GM10266 (cell line): ENCODE measurements at regions not wholly inside any gene's neighbourhood (a gene's known extent, or its start where the extent isn't known, plus 50 kb on each side); places are given as distances from the start of the nearest gene placed in this dataset.

Source experiments
- DNase-seq: peaks from one replicate; pipeline ENCODE4 v3.0.0; 2012; ENCODE audit errors: extremely low spot score
- TF ChIP-seq, protein P1 (sequence below): IDR thresholded peaks from 2 replicates; pipeline ENCODE4 v1.5.1; 2012; ENCODE audit warnings: mild to moderate bottlenecking, low read depth; ENCODE audit not compliant: control insufficient read depth, insufficient read depth; ENCODE audit errors: missing control alignments

DNA sequence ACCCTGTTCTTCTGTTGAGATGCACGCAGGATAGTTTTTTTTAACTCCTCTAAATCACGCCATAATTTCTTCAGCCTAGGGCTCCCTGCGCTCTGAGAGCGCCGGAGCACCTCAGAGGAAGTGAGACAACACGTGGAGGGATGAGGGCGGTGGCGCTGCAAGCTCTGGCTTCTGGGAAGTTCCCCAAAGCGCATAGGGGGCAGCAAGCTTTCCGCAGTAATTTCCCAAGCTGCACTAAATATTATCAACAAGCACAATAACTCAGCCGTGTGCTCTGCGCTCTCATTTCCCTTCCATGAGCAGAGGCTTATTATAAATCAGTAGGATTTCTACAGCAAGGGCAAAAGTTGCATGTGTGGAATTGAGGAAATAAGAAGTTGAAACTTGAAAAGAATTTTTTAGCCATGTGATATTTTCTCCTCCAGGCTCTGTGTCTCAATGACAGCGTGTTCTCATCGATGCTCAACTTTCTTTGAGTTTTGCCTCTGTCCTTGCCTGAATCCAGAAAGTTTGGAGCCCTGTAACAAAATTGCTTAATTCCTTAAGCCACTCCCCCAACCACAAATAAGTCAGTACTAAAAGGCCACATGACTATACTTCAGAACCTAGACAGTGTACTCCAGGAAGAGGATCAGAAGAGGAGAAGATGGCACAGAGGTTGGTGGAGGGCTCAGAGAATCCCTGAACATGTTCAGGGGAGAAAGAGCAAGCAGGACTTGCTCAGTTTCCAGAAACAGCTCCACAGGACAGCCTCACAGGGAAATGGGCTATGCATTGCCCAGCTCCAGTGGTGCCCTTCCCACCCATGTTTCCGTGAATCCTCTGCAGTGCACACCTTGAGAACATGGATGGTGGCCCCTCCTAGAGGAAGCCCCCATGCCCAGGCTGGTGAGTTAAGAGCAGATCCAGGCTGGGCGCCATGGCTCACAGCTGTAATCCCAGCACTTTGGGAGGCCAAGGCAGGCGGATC lies 221.5 kb upstream of the GHITM start:
- DNase-seq = peak; percentile 43
- TF ChIP-seq, protein P1, sequence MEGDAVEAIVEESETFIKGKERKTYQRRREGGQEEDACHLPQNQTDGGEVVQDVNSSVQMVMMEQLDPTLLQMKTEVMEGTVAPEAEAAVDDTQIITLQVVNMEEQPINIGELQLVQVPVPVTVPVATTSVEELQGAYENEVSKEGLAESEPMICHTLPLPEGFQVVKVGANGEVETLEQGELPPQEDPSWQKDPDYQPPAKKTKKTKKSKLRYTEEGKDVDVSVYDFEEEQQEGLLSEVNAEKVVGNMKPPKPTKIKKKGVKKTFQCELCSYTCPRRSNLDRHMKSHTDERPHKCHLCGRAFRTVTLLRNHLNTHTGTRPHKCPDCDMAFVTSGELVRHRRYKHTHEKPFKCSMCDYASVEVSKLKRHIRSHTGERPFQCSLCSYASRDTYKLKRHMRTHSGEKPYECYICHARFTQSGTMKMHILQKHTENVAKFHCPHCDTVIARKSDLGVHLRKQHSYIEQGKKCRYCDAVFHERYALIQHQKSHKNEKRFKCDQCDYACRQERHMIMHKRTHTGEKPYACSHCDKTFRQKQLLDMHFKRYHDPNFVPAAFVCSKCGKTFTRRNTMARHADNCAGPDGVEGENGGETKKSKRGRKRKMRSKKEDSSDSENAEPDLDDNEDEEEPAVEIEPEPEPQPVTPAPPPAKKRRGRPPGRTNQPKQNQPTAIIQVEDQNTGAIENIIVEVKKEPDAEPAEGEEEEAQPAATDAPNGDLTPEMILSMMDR = peak; percentile 28

DNA sequence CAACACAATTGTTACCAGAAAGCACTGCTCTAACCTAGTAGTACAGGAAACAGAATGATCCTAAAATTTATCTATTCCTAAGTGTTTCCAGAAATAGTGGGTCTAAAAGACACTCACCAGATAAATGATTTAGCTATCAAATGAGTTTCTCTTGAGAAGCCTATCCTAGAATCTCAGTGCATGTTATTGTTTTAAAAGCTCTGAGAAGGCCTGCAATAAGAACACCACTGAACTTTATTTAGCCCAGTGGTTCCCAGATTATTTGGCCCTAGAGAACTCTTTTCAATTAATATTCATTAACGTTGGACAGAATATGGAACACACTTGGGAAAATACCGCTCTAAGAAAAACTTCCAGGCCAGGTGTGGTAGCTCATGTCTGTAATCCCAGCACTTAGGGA lies 220.1 kb upstream of the GHITM start:
- TF ChIP-seq, protein P1 = no peak
- DNase-seq = no peak

DNA sequence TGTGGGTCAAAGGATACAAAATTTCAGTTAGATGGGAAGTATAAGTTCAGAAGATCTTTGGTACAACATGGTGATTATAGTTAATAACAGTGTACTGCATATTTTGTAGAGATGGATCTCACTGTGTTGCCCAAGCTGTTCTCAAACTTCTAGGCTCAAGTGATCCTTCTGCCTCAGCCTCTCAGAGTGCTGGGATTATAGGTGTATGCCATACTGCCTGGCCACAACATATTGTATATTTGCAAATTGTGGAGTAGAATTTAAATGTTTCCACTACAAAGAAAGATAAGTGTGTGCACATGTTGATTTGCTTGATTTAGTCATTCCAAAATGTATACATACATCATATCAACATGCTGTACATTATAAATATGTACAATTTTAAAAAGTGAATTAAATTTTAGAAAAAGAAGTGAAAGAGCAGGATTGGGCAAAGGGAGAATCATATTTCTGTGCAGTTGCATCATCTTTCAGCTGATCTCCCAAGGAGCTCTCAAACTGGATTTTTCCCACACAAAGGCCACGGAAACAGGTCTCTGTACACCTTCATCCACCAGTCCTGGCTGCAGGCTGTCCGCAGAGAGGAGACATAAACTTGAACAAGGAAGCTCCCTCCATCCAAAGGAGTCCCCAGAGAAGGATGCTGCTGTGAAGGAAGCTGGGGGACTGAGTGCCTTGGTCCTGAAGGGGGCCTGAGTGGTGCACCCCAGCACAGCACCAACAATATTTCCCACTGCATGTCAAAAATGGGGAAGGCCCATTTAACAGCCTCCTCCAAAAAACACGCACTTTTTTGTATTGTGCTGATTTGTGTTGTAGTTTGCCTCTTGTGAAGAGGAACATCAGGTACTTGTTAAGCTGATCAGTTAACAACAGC lies 217.1 kb upstream of the GHITM start:
- TF ChIP-seq, protein P1 = no peak
- no peak for DNase-seq

DNA sequence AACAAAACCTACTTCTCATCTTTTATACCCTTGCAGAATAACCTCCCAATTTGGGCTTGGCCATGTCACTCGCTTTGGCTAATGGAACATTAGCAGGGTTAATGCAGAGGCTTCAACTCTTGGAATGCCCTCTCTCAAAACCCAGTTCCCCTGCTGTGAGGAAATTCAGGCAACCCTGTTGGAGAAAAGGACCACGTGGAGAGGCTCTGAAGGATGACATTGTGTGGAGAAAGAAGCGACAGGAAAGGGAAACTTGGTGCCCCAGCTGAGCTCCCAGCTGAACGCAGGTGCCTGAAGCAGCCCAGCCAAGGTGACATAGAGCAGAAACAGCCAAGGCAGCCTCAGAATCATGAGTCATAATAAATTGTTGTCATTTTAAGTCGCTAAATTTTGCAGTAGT lies 214.2 kb upstream of the GHITM start:
- DNase-seq = no peak
- TF ChIP-seq, protein P1 = no peak

DNA sequence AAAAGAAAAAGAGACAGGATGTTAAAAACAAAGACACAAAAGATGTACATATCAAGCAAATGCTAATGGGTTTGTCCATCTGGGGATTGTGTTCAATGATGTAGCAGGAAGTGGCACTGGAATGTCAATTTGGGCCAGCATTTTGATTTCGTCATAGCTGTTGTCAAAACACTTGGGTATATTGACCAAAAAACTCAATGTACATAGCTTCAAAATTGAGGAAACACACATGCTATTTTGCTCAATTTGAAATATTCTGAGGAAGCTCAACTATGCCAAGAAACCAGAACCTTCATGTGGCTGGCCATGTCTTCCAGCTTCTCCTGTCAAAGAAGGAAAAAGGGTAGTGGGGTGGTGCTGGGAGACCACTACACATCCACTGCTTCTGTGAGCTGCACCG lies 212.7 kb upstream of the GHITM start:
- DNase-seq = no peak
- TF ChIP-seq, protein P1 = no peak

DNA sequence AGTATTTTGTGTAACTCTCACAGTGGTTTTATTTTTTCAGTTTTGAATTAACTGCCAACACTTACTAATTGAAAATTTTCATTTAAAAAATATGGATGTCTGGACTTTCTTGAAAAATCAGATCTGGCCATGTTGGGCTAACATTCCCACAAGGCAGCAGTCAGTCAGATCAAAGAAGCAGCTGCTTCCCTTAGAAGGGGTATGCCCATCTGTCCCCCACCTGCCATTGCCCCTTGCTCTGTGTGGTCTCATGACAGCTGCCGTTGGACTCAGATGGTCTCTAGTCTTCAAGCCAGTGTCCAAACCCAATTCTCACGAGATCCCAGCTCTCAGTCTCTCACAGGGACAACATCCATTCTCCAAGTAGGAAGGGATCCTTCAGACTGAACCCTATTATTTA lies 212.1 kb upstream of the GHITM start:
- TF ChIP-seq, protein P1 = no peak
- DNase-seq = no peak
